Left ventricle myocardium inferior (tissue), 1 donor: ENCODE measurements at regions not wholly inside any gene's neighbourhood (a gene's known extent, or its start where the extent isn't known, plus 50 kb on each side); places are given as distances from the start of the nearest gene placed in this dataset.
"Not testable (repeated sequence)": the region's sequence is repeated elsewhere in the genome, so short reads cannot be mapped to it uniquely, and the experiment has no call there.

Experiments used
- DNase-seq: peaks from one replicate; pipeline ENCODE4 v3.0.0-alpha.2; 2020
- H3K27ac ChIP-seq: fragments of 200-600 bp; replicated peaks from 2 replicates; pipeline ENCODE4 v1.8.0; 2021
- H3K27me3 ChIP-seq: fragments of 200-600 bp; 2 replicates; pipeline ENCODE4 v1.8.0; 2021; ENCODE audit warnings: low read depth
- H3K36me3 ChIP-seq: fragments of 200-600 bp; 2 replicates; pipeline ENCODE4 v1.8.0; 2021
- H3K4me1 ChIP-seq: fragments of 200-600 bp; 2 replicates; pipeline ENCODE4 v1.8.0; 2021
- H3K4me3 ChIP-seq: fragments of 200-600 bp; 2 replicates; pipeline ENCODE4 v1.8.0; 2021; ENCODE audit warnings: mild to moderate bottlenecking, moderate library complexity
- H3K9me3 ChIP-seq: fragments of 200-600 bp; replicated peaks from 2 replicates; pipeline ENCODE4 v1.8.0; 2021
- CTCF ChIP-seq: fragments of 200-600 bp; IDR thresholded peaks from 2 replicates; pipeline ENCODE4 v1.8.0; 2021; ENCODE audit warnings: antibody characterized with exemption, mild to moderate bottlenecking, borderline replicate concordance
- intact Hi-C: fragments of 100-400 bp; cut with micrococcal nuclease; formaldehyde crosslinking; loops from one replicate; pipeline ENCODE4 v1.11.0; 2022
- donor health status: DM: no; HTN: yes; CAD: no; lungs with severe emphysema.

- peaks cover 7% of the 10 kb centered on the region for H3K9me3 ChIP-seq
- no peak for TF ChIP-seq CTCF
- intact Hi-C loops, result no loop called here
Observed at GRCh38 chr17:63221939-63222338, 224.2 kb downstream of the CYB561 start.

GRCh38 chr17:63222655-63223054, 223.5 kb downstream of the CYB561 start:
- peaks cover 10% of the 10 kb centered on the region for H3K9me3 ChIP-seq
- H3K4me3 ChIP-seq, result no peak overlapping the region
- no peak for TF ChIP-seq CTCF
- intact Hi-C loops, result no loop called here
- H3K4me1 ChIP-seq, result no peaks in the 10 kb centered on the region
- no peaks in the 10 kb centered on the region for H3K27me3 ChIP-seq
- H3K36me3 ChIP-seq, result no peaks in the 10 kb centered on the region
- H3K27ac ChIP-seq, result no peak overlapping the region
- DNase-seq, result no peak

More at GRCh38 chr17:63221939-63222338, 224.2 kb downstream of the CYB561 start:
- Histone ChIP-seq H3K27me3 (no peaks in the 10 kb centered on the region), H3K4me1 (no peaks in the 10 kb centered on the region), H3K27ac (no peak overlapping the region), H3K36me3 (no peaks in the 10 kb centered on the region), H3K4me3 (no peak overlapping the region)
- DNase-seq, result no peak

GRCh38 chr17:63223212-63223911, 222.7 kb downstream of the CYB561 start:
- H3K4me1 ChIP-seq, result no peaks in the 10 kb centered on the region
- H3K27ac ChIP-seq, result no peak overlapping the region
- no peak overlapping the region for H3K4me3 ChIP-seq
- H3K9me3 ChIP-seq, result peaks cover 17% of the 10 kb centered on the region
- TF ChIP-seq CTCF, result no peak
- no peaks in the 10 kb centered on the region for H3K36me3 ChIP-seq
- DNase-seq, result no peak
- intact Hi-C loops, result no loop called here
- H3K27me3 ChIP-seq, result no peaks in the 10 kb centered on the region

GRCh38 chr17:63224644-63225043, 221.5 kb downstream of the CYB561 start:
- intact Hi-C loops, result no loop called here
- TF ChIP-seq CTCF, result no peak
- H3K36me3 ChIP-seq, result no peaks in the 10 kb centered on the region
- H3K27me3 ChIP-seq, result no peaks in the 10 kb centered on the region
- no peak overlapping the region for H3K4me3 ChIP-seq
- H3K27ac ChIP-seq, result no peak overlapping the region
- H3K4me1 ChIP-seq, result no peaks in the 10 kb centered on the region
- peaks cover 19% of the 10 kb centered on the region for H3K9me3 ChIP-seq
- no peak for DNase-seq

DNA sequence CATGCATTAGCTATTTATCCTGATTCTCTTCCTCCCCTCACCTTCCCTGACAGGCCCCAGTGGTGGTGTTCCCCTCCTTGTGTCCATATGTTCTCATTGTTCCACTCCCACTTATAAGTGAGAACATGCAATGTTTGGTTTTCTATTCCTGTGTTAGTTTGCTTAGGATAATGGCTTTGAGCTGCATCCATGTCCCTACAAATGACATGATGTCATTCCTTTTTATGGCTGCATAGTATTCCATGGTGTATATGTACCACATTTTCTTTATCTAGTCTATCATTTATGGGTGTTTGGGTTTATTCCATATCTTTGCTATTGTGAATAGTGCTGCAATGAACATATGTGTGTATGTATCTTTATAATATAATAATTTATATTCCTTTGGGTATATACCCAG, 219.4 kb downstream of the CYB561 start:
- H3K9me3 ChIP-seq, result peaks cover 39% of the 10 kb centered on the region
- H3K27me3 ChIP-seq, intact Hi-C loops, H3K27ac ChIP-seq, DNase-seq, H3K4me3 ChIP-seq, H3K4me1 ChIP-seq: not testable (repeated sequence)
- peaks cover 12% of the 10 kb centered on the region for H3K36me3 ChIP-seq

DNA sequence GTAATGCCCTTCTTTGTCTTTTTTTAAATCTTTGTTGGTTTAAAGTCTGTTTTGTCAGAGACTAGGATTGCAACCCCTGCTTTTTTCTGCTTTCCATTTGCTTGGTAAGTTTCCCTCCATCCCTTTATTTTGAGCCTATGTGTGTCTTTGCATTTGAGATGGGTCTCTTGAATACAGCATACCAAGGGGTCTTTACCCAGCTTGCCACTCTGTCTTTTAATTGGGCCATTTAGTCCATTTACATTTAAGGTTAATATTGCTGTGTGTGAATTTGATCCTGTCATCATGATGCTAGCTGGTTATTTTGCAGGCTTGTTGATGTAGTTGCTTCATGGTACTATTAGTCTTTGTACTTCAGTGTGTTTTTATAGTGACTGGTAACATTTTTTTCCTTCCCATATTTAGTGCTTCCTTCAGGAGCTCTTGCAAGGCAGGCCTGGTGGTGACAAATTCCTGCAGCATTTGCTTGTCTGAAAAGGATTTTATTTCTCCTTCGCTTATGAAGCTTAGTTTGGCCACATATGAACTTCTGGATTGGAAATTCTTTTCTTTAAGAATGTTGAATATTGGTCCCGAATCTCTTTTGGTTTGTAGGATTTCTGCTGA, 215.0 kb downstream of the CYB561 start:
- H3K4me3 ChIP-seq, intact Hi-C loops, H3K4me1 ChIP-seq, H3K27ac ChIP-seq, DNase-seq, H3K27me3 ChIP-seq: not testable (repeated sequence)
- H3K36me3 ChIP-seq, result peaks cover 22% of the 10 kb centered on the region
- peaks cover 51% of the 10 kb centered on the region for H3K9me3 ChIP-seq
